HG02938 (cell line): ENCODE measurements at regions not wholly inside any gene's neighbourhood (a gene's known extent, or its start where the extent isn't known, plus 50 kb on each side); places are given as distances from the start of the nearest gene placed in this dataset.

Experiments
- ATAC-seq: cut with Tn5 transposase; IDR thresholded peaks from one replicate; pipeline ENCODE4 v1.9.1; 2021; ENCODE audit warnings: mild to moderate bottlenecking, moderate library complexity; ENCODE audit not compliant: unreplicated experiment

DNA sequence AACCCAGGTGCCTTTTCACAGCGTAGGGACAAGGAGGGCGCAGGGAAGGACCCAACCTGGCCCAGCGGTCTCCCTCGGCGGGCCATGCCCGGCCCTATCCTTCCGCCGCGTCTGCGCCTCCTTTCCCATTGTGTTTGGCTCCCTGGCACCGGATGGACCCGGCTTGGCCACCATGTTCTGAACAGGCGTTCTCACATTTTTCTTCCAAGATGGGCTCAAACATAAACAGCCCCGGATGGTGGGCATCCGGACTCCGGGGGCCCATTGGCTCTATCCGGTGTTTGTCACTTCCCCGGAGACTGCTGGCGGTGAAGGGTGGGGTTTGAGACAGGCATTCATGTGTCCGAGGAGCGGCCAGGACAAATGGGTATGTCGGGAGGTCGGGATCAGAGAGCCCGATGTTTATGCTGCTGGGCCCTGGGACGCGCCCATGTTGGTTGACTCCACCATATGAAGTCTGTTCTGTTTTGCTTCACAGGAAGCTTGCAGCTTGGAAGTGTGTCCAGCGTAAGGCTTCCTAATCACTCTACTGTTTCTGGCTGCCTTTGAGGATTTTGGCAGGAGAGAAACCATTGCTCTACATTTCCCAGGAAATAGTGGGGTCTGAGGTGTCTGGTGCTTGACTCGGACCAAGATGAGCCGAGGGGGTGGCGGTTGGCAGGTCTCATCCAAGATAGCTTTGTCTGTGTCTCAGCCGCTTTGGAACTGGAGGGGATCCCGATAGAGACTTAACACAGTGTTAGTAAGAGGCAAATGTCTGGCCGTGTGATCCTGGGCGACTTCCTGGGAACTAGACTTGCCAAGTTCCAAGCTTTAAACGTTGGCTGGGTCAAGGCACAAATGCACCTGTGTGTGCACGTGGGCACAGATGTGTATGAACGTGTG is 188.3 kb downstream of the IRF8 start:
- ATAC-seq, result no peak

DNA sequence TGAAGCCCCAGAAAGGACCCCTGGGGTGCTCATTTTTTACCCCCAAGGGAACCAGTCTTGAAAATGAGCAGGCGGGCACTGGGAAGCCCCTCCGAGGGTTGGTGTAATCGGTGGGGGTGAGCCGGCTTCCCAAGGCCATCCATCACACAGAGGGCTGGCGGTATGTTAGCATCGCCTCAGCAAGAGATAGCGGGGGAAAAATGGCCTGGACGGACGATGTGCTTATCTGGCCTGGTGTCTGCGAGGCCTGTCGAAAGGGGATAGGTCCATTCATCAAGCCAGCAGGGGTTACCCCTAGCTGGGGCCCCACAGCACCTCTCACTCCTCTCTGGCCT is 188.9 kb downstream of the IRF8 start:
- no peak for ATAC-seq

DNA sequence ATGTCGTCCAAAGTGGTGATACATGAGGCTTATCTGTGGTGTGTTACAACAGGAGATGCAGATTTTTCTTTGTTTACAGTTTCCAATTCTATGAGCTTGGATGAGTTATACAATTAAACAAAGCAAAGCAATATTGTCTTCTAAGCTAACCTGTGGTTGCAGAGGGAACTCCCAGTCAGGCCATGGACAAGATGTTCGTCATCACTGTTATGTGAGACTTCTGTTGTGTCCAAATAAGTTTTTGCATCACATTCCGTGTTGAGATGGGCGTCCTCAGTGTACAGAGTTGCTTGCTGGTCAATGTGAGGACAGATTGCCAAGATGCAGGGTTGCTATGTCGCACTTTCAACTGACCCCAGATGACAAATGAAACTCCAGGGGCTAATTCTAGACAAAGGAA is 189.3 kb downstream of the IRF8 start:
- ATAC-seq, result no peak

DNA sequence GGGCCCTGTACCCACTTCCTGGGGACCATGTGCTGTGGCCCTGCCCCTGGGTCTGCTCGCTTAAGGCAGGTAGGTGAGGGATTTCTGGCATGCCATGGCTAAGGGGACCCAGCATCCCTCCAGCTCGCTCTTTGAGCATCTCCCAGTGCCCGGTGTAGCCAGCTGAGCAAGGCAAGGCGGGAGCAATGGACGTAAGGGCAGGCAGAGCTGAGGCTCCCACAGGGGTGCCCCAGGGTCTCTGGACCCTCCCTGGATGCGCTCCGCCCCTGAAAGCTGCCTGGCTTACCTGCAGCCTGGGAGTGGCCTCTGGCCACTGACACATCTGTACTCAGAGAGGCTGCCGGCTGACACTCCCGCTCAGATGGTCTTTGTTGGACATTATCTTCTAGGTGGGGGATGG is 189.9 kb downstream of the IRF8 start:
- ATAC-seq, result no peak

DNA sequence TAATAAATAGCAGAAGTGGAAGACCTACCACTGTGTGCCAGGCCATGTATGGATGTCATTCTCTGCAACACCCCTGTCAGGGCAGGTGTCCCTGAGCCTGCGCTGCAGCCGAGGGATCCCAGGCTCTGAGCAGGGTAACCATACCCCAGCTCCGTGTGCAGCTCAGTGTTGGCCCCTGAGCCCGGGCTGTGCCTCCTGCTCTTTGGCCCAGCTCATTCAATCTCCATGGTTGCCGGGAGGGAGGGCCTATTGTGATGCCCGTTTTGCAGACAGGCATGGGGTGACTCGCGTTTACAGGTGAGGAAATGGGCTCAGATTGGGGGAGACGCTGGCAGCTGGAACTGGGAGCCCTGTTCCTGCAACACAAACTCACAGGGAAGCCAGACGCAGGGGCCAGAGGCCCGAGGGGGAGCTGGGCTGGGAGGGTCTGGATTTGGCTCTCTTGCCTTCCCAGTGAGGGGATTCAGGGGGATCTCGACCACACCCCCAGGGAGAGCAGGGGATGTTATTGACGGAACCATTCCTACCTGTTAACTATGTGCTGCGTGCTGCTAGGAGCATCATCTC is 190.5 kb downstream of the IRF8 start:
- no peak for ATAC-seq

DNA sequence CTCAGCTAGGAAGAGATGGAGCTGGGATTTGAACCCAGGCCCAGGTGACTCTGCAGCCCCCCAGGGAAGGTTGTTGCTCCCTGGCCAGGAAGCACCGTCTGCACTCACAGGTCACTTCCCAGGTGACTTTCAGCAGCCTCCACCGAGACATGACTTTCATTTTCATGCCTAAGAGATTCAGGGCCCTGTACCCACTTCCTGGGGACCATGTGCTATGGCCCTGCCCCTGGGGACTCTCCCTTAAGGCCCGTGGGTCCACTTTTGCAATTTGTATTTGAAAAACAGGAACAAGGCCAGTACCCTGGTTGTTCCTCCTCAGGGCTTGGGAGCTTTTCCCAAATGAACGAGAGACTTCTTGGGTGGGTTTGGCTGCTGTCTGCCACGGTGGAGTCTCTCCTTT is 191.0 kb downstream of the IRF8 start:
- no peak for ATAC-seq

DNA sequence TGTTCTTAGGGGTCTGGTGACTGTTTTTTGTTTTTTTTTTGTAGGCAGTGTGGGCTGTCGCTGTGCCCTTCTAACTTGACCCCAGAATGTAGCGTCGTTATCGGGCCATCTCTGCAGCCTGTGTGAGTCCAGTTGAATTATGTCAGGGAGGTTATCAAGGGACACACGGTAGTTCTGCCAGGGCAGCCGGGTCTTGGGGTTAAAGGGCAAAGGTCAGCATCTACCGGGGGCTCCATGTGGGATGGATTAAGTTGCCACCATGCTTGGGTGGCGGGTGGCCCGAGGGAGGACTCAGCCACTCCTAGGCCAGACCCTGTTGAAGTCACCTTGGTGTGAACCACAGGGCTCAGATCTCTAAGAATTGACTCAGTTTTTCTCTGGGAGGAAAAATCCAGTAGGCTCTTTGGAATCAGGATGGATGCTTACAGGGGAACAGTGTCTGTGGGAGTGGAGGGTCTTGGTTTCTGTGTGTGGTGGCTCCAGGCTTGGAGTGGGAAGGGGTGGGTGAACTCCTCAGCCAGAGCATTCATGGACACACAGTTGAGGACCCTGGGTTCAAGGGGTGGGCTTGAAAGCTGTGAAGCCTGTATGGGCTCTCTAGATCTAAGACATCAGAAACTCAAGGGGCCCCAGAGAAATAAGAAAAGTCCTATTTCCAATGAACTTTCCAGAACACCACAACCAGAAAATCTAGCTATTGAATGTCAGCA is 191.7 kb downstream of the IRF8 start:
- no peak for ATAC-seq

DNA sequence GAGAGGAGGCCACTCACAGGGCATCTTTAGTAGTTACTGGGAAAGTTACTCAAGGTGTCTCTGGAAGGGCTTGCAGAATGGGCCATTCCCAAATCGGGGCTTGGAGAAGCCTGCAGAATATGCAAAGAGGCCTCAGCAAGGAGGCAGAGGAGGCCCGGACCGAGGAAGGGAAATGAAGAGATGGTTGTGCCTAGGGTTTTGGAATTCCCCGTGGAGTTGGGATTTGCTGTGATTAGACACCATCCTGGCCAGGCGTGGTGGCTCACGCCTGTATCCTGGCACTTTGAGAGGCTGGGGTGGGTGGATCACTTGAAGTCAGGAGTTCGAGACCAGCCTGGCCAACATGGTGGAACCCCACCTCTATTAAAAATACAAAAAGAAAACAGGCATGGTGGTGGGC is 193.0 kb downstream of the IRF8 start:
- no peak for ATAC-seq

DNA sequence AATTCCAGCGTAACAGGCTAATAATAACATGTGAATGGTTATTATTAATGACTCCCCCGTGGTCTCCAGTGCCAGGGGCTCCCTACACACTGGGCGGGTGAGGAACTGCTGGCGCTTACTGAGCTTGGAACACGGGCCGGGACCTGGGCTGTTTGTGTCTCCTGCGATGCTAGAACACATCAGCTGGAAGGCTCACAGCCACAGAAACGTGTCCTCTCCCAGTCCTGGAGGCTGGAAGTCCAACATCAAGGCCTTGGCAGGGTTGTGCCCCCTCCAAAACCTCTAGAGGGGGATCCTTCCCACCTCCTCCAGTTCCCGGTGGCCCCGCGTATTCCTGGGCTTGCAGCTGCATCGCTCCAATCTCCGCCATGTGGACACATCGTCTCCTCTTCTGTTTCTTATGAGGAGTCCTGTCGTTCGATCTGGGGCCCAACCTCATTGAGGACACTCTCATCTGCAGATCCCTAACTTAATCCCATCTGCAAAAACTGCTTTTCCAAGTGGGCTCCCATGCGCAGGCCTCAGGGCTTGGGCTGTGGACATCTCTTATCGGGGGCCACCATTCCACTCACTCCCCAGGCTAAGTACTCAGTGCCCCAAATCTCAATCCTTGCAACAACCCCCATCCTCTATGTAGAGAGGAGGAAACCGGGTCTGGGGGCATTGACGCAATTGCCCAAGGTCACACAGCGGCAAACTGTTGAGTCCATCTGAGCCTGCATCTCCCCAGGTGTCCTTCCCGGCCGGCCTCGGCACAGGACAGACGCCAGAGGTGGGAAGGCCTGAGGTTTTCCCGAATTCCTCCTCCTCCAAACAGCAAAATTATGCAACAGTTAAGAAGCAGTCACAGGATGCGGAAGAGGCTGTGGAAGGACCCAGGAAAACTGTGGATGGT is 193.9 kb downstream of the IRF8 start:
- no peak for ATAC-seq

DNA sequence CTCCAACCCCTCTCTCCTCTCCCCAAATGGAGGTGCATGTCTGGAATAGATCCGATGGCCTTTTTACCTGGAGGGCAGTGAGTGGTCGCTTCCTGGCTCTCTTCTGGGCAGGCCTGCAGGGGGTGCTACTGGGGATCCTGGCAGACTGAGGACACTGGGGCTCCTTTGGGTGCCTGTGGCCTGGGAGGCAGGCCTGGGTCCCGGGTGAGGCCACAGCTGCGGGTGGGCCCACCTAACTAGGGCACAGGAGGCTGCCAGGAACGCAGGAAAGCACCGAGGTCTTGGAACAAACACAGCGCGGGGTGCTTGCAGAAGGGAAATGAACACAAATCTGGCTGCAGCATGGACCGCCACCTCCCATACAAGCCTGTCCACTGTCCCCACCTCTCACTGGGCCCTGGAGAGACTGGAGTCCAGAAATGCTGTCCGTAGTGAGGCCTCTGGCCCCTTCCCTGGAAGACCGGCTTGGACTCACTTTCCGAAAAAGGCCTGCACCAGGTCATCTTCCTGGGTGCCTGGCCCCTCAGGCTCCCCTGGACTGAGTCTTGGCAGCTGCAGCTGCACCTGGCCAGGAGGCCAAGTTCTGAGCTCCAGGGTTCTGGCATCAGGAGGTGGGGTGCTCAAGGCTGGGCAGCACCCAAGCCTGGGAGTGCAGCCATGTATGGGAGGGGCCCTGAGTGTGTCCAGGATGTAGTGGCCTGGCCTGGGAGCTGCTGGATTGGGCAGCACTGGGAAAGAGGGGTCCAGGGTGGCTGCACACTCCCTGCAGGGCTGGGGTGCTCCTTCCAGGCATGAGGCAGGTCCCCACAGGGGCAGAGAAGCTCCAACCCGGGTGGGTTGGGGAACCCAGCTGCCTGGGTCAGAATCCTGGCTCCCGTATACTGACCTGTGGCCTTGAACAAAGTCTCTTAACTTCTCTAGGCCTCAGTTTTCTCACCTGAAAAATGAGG is 195.1 kb downstream of the IRF8 start:
- ATAC-seq, result no peak

DNA sequence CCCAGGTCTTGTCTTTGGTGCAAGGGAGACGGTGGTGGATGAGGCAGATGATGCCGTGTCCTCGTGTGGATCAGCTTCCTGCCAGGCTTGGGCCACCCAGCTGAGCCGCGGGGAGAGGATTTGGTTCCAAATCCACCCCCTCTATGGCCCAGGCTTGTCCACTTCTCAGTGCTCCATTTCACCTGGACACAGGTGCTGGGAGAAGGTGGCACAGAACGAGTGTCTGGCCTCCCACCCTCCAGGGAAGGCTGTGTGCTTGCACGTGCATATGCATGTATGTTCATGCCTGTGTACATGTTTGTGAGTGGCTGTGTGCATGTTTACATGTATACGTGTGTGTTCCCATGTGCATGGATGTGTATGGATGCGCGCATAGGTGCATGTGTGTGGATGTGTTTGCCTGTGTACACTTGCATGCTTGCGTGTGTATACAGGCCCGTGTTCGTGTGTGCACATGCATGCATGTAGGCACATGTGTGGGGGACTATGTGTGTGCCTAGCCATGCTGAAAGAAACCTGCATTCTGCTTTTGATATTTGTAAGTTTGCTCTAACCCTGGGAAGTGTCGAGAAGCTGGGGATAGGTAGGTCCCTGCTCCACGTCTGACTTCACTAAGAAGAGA is 196.3 kb downstream of the IRF8 start:
- no peak for ATAC-seq

DNA sequence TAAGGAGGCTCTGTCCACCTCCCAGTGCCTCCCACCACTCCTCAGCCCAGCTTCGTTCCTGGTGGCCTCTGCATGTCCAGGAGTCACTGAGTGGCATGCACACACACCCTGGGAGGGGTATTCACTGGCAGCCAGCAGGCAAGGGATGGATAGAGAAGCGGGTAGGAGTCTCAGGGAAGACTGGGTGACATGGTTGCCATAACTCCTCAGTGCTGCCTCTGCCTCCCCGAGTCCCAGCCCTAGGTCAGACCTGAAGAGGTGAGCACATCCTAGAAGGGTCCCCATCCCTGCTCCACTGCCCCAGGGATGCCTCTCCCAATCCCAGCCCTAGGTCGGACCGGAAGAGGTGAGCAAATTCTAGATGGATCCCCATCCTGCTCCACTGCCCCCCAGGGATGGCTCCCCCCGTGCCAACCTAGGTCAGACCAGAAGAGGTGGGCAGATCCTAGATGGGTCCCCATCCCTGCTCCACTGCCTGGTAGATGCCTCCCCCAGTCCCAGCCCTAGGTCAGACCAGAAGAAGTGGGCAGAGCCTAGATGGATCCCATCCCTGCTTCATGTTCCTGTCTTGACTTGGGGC is 197.0 kb downstream of the IRF8 start:
- no peak for ATAC-seq

DNA sequence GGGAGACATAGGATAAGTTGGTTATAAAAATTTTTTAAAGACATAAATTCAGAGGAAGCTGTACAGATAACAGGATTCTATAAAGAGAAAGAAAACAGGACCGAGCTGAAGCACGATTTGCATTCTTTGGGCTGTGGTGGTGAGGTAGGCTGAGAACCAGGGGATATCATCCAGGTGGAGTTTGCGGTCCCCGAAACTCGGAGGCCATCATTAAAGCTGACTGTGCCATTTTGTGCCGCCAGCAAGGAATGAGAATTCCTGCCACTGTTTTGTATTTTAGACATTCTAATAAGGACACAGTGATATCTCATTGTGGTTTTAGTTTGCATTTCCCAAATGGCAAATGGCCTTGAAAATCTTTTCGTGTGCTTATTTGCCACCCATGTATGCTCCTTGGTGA is 197.9 kb downstream of the IRF8 start:
- ATAC-seq, result no peak

DNA sequence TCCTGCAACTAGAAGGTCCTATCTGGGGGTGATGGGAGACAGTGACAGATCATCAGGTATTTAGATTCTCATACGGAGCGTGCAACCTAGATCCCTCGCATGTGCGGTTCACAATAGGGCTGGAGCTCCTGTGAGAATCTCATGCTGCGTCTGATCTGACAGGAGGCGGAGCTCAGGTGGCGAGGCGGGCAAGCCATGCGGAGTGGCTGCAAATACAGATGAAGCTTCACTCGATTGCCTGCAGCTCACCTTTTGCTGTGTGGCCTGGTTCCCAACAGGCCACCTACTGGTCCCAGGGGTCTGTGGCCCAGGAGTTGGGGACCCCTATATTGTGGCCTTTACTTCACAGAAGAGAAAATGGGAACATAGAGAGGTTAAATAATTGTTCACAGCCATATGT is 200.4 kb downstream of the IRF8 start:
- ATAC-seq, result no peak

DNA sequence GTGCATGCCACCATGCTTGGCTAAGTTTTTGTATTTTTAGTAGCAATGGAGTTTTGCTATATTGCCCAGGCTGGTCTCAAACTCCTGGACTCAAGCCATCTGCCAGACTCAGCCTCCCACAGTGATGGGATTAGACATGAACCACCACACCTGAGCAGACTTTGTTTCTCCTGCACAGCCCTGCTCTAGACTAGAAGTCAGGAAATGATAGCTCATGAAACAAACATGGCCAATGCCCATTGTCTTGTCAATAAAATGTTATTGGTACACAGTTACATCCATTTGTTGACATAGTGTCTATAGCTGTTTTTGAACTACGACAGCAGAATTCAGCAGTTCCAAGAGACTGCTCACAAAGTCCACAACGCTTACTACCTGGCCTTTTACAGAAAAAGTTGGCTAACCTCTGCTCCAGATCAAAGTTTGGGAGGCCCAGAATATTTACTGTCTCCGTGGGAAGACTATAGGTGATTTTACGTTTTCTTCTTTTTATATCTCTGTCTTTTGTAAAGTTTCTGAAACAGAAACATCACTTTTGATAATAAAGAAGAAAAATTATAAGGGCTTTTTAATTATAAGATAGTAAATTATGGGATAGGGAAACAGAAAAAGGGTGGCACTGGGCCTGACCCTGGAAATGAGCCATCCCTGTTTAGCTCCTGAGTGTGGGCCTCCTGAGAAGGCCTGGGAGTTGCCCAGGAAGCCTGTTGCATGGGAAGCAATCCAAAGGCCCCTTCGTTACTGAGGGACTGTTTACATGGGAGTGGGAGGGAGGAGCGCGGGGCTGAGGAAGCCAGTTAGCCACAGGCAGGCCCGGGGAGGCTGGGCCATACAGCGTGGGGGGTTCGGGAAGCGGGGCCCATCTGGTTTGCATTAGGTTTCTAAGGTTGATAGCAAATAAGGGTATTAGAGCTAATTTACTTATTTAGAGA is 201.5 kb downstream of the IRF8 start:
- no peak for ATAC-seq

DNA sequence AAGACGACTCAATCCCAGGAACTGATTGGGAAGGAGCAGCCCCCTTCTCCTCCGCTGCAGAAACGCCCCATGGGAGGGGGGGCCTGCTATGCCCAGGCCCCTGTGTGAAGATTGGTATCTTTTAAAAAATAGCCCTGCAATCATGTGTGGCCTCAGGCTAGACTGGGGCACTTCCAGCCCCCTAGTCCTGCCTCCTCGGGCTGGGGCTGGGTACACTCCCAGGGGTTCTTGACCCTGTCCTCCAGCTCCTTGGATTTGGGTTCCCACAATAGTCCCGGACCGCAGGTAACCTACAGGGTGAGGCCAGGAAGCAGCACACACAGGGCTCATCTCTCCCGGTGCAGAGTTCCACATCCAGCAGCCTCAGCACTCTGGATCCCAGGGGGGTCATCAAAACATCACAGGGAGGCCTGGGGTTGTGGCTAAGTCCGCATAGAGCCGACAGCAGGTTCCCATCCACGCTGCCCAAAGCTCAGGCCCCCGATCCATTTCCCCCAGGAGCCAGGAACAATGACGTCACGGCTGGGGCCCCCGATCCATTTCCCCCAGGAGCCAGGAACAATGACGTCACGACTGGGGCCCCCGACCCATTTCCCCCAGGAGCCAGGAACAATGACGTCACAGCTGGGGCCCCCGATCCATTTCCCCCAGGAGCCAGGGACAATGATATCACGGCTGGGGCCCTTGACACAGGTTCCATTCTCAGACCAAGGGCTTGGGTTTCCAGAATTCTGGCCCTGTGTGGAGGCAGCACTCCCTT is 202.4 kb downstream of the IRF8 start:
- ATAC-seq, result no peak

DNA sequence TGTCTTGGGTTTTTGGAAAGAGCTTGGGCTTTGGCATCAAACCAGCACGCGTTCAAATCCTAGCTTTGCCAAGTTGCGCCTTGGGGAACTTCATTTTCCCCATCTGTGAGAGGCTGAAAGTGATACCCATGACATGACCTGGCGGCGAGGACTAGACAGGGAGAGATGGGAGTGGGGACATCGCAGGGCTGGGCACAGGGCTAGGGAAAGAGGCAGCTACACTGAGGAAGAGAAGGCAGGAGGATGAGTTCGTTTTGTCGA is 202.9 kb downstream of the IRF8 start:
- ATAC-seq, result no peak

DNA sequence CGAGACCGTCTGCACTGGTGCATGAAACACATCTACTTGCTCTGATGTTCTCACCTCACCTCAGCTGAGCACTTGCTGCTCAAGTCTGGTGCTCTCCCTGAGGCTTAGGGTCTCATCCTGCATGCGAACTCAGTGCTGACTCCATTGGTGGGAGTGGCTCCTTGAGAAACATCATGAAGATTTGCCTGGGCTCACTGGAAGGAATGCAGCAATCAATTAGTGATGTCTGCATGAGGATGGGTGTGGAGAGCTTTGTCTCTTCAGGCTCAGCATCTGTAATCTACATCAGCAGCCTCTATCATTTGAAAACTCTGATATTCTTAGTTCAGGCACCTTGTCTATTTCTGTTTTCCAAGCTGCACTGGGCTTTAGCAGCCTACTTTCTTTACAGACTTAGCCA is 204.4 kb downstream of the IRF8 start:
- ATAC-seq, result no peak
